HepG2 (cell line): ENCODE measurements at regions not wholly inside any gene's neighbourhood (a gene's known extent, or its start where the extent isn't known, plus 50 kb on each side); places are given as distances from the start of the nearest gene placed in this dataset.

ENCODE experiments used
- CTCF ChIP-seq: sonication (generic); formaldehyde crosslinking; IDR thresholded peaks from 2 replicates; pipeline ENCODE4 v1.5.0; 2020; ENCODE audit warnings: mild to moderate bottlenecking, missing genetic modification reagents, moderate library complexity
- EP300 ChIP-seq, 3 experiments: sonication (generic) in 1 of 3; formaldehyde crosslinking in 1 of 3; IDR thresholded peaks; 2 replicates each; pipeline versions ENCODE4 v1.5.1 to v1.6.1; 2011 to 2020; ENCODE audit warnings: low read depth in 2 of 3, low read length in 2 of 3, borderline replicate concordance in 1 of 3, improper control_type of control experiment in 1 of 3, mild to moderate bottlenecking in 1 of 3, missing genetic modification reagents in 1 of 3, moderate library complexity in 1 of 3
- FOXA1 ChIP-seq, 2 experiments: fragments of 450-650 bp in 1 of 2; sonication (generic) in 1 of 2; formaldehyde crosslinking in 1 of 2; IDR thresholded peaks; 2 replicates each; pipeline versions ENCODE4 v1.4.0 to v1.6.1; 2016 to 2020; ENCODE audit warnings: missing genetic modification reagents in 1 of 2
- MAX ChIP-seq: IDR thresholded peaks from 2 replicates; pipeline ENCODE4 v1.6.1; 2012; ENCODE audit warnings: inconsistent platforms
- NFRKB ChIP-seq: fragments of 450-650 bp; IDR thresholded peaks from 2 replicates; pipeline ENCODE4 v1.6.1; 2017
- PBX3 ChIP-seq: sonication (generic); formaldehyde crosslinking; IDR thresholded peaks from 2 replicates; pipeline ENCODE4 v1.8.1; 2023; ENCODE audit warnings: missing genetic modification reagents, inconsistent platforms, borderline replicate concordance
- RAD21 ChIP-seq: fragments of 450-650 bp; formaldehyde crosslinking; IDR thresholded peaks from 2 replicates; pipeline ENCODE4 v1.5.0; 2020; ENCODE audit warnings: mild to moderate bottlenecking
- YY1 ChIP-seq: IDR thresholded peaks from 2 replicates; pipeline ENCODE4 v1.6.1; 2011; ENCODE audit warnings: low read length, low read depth, moderate library complexity, mild to moderate bottlenecking; ENCODE audit not compliant: insufficient read depth, insufficient replicate concordance
- ZNF557 ChIP-seq: sonication (generic); formaldehyde crosslinking; IDR thresholded peaks from 2 replicates; pipeline ENCODE4 v1.4.0; 2020; ENCODE audit warnings: missing genetic modification reagents
- ZNF800 ChIP-seq: sonication (generic); formaldehyde crosslinking; IDR thresholded peaks from 2 replicates; pipeline ENCODE4 v1.4.0; 2020; ENCODE audit warnings: missing genetic modification reagents
- ZSCAN22 ChIP-seq: sonication (generic); formaldehyde crosslinking; IDR thresholded peaks from 2 replicates; pipeline ENCODE4 v1.4.0; 2020; ENCODE audit warnings: mild to moderate bottlenecking, missing genetic modification reagents

- TF ChIP-seq PBX3 (CRISPR knock-in tag) (no peak), ZSCAN22 (CRISPR knock-in tag) (no peak), CTCF (CRISPR knock-in tag) (no peak), ZNF557 (CRISPR knock-in tag) (no peak), ZNF800 (CRISPR knock-in tag) (no peak), FOXA1 (IDR thresholded peaks at IDR 0.05) (no peak), FOXA1 (CRISPR knock-in tag; IDR thresholded peaks at IDR 0.05) (no peak), NFRKB (no peak), YY1 (no peak), RAD21 (CRISPR knock-in tag) (no peak), MAX (no peak), EP300 (IDR thresholded peaks at IDR 0.05; ENCODE audit: low read depth in 2 of 2, low read length in 2 of 2) (no peak), EP300 (CRISPR knock-in tag; IDR thresholded peaks at IDR 0.05; ENCODE audit: borderline replicate concordance) (no peak)
These were observed 107.1 kb downstream of the TMX3 start for GRCh38 chr18:68607852-68608251.
